ENCODE measurements at regions not wholly inside any gene's neighbourhood (a gene's known extent, or its start where the extent isn't known, plus 50 kb on each side); places are given as distances from the start of the nearest gene placed in this dataset.
"Not testable (repeated sequence)": the region's sequence is repeated elsewhere in the genome, so short reads cannot be mapped to it uniquely, and the experiment has no call there.

GRCh38 chr4:12036450-12036849 is 607.8 kb upstream of the HS3ST1 start:
- DNase-seq (ENCODE audit: extremely low read depth, low read depth): no peak
- no peak overlapping the region for H3K4me3 ChIP-seq (replicated peaks; ENCODE audit: low read depth, low read length)
- TF ChIP-seq CTCF (IDR thresholded peaks at IDR 0.05; ENCODE audit: low read depth, low read length, missing control alignments): no peak

GRCh38 chr4:12028258-12028657 is 599.6 kb upstream of the HS3ST1 start:
- no peak overlapping the region for H3K4me3 ChIP-seq (replicated peaks; ENCODE audit: low read depth, low read length)

GRCh38 chr4:12022409-12022808 is 593.7 kb upstream of the HS3ST1 start:
- no peak for DNase-seq (ENCODE audit: extremely low read depth, low read depth)
- no peak overlapping the region for H3K4me3 ChIP-seq (replicated peaks; ENCODE audit: low read depth, low read length)
- no peak for TF ChIP-seq CTCF (IDR thresholded peaks at IDR 0.05; ENCODE audit: low read depth, low read length, missing control alignments)

More at GRCh38 chr4:12028258-12028657, 599.6 kb upstream of the HS3ST1 start:
- no peak for DNase-seq (ENCODE audit: extremely low read depth, low read depth)
- TF ChIP-seq CTCF (IDR thresholded peaks at IDR 0.05; ENCODE audit: low read depth, low read length, missing control alignments): no peak

GRCh38 chr4:12016729-12017128 is 588.0 kb upstream of the HS3ST1 start:
- no peak for TF ChIP-seq CTCF (IDR thresholded peaks at IDR 0.05; ENCODE audit: low read depth, low read length, missing control alignments)
- H3K4me3 ChIP-seq (replicated peaks; ENCODE audit: low read depth, low read length): no peak overlapping the region
- no peak for DNase-seq (ENCODE audit: extremely low read depth, low read depth)

- H3K4me3 ChIP-seq (replicated peaks; ENCODE audit: low read depth, low read length): no peak overlapping the region
- DNase-seq (ENCODE audit: extremely low read depth, low read depth): no peak
- no peak for TF ChIP-seq CTCF (IDR thresholded peaks at IDR 0.05; ENCODE audit: low read depth, low read length, missing control alignments)
Observed at GRCh38 chr4:12005471-12005870, 576.8 kb upstream of the HS3ST1 start.

- not testable (repeated sequence) for H3K4me3 ChIP-seq (replicated peaks; ENCODE audit: low read depth, low read length); DNase-seq (ENCODE audit: extremely low read depth, low read depth)
Observed at GRCh38 chr4:11996581-11996980, 567.9 kb upstream of the HS3ST1 start.

GRCh38 chr4:11976726-11977263 is 548.1 kb upstream of the HS3ST1 start:
- TF ChIP-seq CTCF (IDR thresholded peaks at IDR 0.05; ENCODE audit: low read depth, low read length, missing control alignments): no peak
- no peak overlapping the region for H3K4me3 ChIP-seq (replicated peaks; ENCODE audit: low read depth, low read length)
- no peak for DNase-seq (ENCODE audit: extremely low read depth, low read depth)

Data from HFF-Myc (cell line).